IMR-90 (cell line): ENCODE measurements at regions not wholly inside any gene's neighbourhood (a gene's known extent, or its start where the extent isn't known, plus 50 kb on each side); places are given as distances from the start of the nearest gene placed in this dataset.

Experiments used
- BHLHE40 ChIP-seq: fragments of 150-350 bp; IDR thresholded peaks from 2 replicates; pipeline ENCODE4 v1.6.1; 2016; ENCODE audit warnings: mild to moderate bottlenecking, low read depth, low read length
- CEBPB ChIP-seq: IDR thresholded peaks from 2 replicates; pipeline ENCODE4 v1.6.1; 2012; ENCODE audit warnings: low read depth, low read length, improper control_type of control experiment
- CTCF ChIP-seq: conservative IDR thresholded peaks from 2 replicates; pipeline ENCODE4 v1.5.1; 2012; ENCODE audit warnings: mild to moderate bottlenecking, low read depth, low read length, improper control_type of control experiment
- ELK1 ChIP-seq: fragments of 150-350 bp; IDR thresholded peaks from 2 replicates; pipeline ENCODE4 v1.6.1; 2016; ENCODE audit warnings: low read depth, mild to moderate bottlenecking, low read length, moderate library complexity, borderline replicate concordance
- MXI1 ChIP-seq: IDR thresholded peaks from 2 replicates; pipeline ENCODE4 v1.6.1; 2012; ENCODE audit warnings: low read depth, mild to moderate bottlenecking, low read length, moderate library complexity, borderline replicate concordance
- NFE2L2 ChIP-seq: fragments of 150-350 bp; IDR thresholded peaks from 2 replicates; pipeline ENCODE4 v1.6.1; 2016; ENCODE audit warnings: low read depth, mild to moderate bottlenecking, low read length
- POLR2A ChIP-seq: IDR thresholded peaks from 2 replicates; pipeline ENCODE4 v1.6.1; 2012; ENCODE audit warnings: mild to moderate bottlenecking, low read depth, low read length

- TF ChIP-seq CTCF (no peak), MXI1 (no peak), NFE2L2 (no peak), CEBPB (no peak), POLR2A (no peak), BHLHE40 (no peak), ELK1 (no peak)
These were observed 119.0 kb upstream of the USP24 start for GRCh38 chr1:55334160-55334559.
